ENCODE measurements at regions not wholly inside any gene's neighbourhood (a gene's known extent, or its start where the extent isn't known, plus 50 kb on each side); places are given as distances from the start of the nearest gene placed in this dataset.
"Not testable (repeated sequence)": the region's sequence is repeated elsewhere in the genome, so short reads cannot be mapped to it uniquely, and the experiment has no call there.

DNA sequence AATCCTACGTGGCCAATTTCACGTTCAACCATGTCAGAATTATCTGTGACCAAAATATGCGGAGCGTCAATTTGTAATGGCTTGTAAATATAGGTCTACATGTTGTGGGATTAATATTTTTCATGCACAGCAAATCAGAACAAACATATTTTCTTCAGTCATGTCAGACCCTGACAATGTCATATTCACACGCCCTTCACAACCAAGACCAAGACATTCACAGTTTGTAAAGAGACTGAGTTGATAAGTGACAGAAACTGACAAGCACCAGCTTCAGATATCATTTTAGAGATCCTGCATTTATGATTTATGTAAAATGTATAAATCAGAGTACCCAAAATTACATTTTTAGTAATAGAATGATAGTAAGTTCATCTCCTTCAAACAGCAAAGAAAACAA, 57.3 kb upstream of the NOVA1 start:
- DNase-seq (ENCODE audit: low read depth), result no peak

DNA sequence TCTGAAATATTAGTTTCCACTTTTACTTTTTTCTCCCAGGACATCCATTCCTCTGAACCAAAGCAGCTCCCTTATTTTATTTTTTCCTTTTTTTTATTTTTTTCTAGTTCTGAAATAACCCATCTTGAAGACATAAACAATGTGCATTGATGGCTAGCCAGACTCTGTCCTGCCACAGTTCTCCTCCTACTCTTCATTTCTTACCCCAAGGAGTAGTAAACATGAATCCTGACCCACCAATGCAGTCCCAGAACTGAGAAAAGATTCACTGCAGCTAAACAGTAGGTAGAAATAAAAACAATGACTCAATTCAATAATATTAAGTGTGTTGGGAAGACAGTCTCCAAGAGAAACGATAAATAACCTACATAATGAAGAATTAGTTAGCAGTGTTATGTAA, 65.7 kb upstream of the NOVA1 start:
- DNase-seq (ENCODE audit: low read depth), result no peak

DNA sequence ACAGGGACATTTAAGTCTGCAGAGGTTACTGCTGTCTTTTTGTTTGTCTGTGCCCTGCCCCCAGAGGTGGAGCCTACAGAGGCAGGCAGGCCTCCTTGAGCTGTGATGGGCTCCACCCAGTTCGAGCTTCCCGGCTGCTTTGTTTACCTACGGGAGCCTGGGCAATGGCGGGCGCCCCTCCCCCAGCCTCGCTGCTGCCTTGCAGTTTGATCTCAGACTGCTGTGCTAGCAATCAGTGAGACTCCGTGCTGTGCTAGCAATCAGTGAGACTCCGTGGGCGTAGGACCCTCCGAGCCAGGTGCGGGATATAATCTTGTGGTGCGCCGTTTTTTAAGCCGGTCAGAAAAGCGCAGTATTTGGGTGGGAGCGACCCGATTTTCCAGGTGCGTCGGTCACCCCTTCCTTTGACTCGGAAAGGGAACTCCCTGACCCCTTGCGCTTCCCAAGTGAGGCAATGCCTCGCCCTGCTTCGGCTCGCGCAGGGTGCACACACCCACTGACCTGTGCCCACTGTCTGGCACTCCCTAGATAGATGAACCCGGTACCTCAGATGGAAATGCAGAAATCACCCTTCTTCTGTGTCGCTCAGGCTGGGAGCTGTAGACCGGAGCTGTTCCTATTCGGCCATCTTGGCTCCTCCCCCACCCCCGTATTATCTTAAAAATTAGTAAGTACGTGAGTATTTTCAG, 81.0 kb upstream of the NOVA1 start:
- not testable (repeated sequence) for DNase-seq (ENCODE audit: low read depth)

GRCh38 chr14:26685401-26685800, 87.6 kb upstream of the NOVA1 start:
- no peak for DNase-seq (ENCODE audit: low read depth)

DNA sequence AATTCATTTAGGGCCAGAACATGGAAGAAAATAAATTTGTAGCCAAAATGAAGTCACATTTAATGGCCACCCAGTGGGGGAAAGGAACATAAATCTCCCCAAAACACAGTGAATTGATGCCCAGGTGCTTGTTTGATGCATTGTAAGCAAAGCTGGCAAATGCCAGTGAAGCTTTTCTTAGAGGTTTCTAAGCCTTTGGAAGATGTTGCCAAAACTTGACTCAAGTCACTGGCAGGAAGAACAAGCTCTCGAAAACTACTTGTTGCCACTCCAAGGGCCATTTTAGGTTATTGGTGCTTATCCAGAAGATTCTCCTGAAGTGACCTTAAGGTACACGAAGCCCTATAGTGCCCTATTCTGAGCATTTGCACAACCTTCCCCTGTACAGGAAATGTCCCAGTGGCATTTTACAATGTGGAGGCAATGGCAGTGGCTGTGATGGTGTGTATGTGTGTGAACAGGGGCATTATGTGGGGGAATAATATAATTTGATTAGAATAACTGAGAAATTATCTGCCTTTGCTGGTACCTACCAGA, 89.5 kb upstream of the NOVA1 start:
- DNase-seq (ENCODE audit: low read depth), result no peak

- DNase-seq (ENCODE audit: low read depth), result no peak
Measured at GRCh38 chr14:26694521-26694920, 96.7 kb upstream of the NOVA1 start.

DNA sequence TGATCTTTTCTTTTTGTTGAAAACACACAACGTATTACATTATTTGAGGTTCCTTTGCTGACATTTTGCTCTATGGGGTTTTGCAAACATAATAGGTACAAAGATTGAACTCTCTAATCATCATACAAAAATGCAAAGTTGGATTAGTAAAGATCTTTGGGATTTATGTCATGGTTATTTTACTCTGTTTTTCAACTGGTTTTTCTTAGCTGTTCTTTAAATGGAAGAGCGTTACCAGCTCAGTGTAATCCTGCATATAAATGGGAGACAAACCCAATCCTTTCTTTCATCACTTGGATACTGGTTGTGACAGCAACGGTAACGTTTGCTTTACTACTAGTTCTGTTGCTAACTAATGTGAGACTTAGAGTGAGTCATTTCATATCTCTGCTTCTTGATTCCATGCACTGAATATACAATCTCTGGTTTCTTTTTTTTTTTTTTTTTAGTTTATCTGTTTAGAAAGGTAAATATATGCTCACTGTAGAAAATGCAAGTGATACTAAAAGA, 104.9 kb upstream of the NOVA1 start:
- no peak for DNase-seq (ENCODE audit: low read depth)

DNA sequence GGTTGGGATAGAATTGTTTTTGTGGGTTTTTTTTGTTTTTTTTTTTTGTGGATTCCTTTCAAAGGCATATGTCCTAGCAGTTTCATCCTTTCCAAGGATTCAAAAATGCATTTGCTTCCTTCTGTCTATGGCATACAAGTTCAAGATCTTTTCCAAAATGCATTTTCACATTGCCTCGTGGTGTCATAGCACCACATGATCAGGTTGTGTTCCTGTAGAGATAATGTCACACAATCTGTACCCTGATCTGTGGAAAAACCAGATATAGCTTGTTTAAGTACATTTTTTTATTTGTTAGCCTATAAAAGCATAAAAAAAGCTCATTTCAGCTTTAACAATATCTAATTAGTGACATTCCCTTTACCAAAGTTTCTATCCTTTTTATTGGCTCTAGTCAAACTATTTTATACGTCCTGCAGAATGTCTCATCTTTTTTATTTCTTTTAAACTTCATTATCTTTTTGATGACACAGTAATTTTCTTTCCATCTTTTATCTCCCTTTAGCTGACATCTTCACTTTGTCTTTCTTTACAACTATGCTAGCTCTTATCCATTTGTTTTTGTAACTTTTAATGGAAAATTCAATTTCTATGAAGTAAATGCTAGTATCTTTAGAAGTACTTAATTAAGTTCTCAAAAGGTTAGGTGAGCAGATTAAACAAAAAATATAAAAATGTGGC, 106.0 kb upstream of the NOVA1 start:
- DNase-seq (ENCODE audit: low read depth), result no peak

DNA sequence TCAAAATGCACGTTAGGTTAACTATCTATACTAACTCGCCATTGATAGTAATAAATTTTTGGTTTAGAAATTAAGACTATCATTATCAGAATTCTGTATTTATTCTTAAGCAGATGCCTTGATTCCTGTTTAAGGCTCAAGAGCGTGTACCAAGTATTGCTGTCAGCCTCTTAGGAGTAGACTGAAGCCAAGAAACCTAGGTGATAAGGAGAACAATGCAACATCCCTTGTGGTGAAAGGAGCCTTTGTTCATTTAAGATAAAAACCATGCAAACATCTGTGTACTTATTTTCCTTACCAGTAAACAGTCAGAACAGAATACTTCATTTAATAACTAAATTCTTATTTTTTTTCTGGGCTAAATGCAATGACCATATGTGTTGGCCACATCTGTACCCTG, 109.4 kb upstream of the NOVA1 start:
- no peak for DNase-seq (ENCODE audit: low read depth)

DNA sequence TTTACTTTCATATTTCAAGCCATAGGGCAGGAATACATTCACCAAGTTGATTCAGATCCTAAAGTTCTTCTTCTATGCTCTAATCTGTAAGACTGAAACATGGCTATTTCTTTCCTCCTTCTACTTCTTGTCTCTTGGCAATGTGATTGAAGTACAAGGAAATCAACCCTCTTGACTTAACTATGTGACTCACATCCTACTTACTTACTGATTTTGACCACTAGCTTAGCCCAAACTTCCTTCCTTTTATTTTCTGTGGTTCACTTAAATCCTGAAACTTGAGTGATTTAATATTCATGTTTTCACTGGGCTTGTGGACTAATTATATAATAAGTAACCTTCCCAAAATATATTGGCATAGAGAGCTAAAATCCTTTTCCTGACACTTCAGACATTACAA, 111.2 kb upstream of the NOVA1 start:
- DNase-seq (ENCODE audit: low read depth), result no peak

- no peak for DNase-seq (ENCODE audit: low read depth)
Measured at GRCh38 chr14:26719514-26719913, 121.7 kb upstream of the NOVA1 start.

DNA sequence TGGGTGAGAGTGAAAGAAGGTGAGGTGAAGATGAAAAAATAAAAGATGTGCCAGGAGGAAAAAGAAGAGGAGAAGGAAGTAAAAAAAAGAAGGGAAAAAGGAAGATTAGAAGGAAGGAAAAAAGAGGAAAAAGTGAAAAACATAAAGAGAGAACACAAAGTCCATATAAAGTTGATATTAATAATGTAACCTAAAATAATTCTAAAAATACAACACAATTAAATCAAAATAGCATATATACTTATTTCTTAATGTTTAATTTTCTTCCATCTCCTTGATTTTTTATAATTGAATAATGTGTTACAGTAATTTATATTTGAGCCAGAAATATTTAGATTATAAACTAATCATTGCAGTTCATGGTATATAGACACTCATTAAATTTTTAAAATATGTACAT, 124.4 kb upstream of the NOVA1 start:
- DNase-seq (ENCODE audit: low read depth), result no peak

- DNase-seq (ENCODE audit: low read depth), result no peak
Measured at GRCh38 chr14:26729851-26730250, 132.0 kb upstream of the NOVA1 start.

GRCh38 chr14:26730929-26731618, 133.2 kb upstream of the NOVA1 start:
- no peak for DNase-seq (ENCODE audit: low read depth)

GRCh38 chr14:26735811-26736210, 138.0 kb upstream of the NOVA1 start:
- no peak for DNase-seq (ENCODE audit: low read depth)

DNA sequence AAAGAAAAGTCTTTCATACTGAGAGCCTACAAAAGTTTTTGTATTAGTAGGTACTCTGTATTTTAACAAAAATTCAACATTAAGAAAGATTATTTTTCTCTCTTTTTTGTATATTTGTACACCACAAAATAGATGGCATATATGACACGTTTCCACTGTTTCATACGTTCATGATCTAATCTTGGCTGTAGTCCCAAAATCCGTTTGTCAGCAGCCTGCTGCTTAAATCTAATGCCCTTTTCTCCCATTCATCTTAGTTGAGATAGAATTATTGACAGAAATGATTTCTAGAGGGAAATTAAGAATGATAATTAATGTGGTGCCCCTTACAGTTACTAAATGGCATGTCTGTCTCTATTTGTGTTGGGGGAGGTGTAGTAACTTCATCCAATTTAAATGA, 140.7 kb upstream of the NOVA1 start:
- no peak for DNase-seq (ENCODE audit: low read depth)

GRCh38 chr14:26741711-26742212, 143.9 kb upstream of the NOVA1 start:
- no peak for DNase-seq (ENCODE audit: low read depth)

- no peak for DNase-seq (ENCODE audit: low read depth)
Measured at GRCh38 chr14:26743284-26743683, 145.5 kb upstream of the NOVA1 start.

- no peak for DNase-seq (ENCODE audit: low read depth)
Measured at GRCh38 chr14:26744903-26745302, 147.1 kb upstream of the NOVA1 start.

GRCh38 chr14:26761532-26761931, 163.7 kb upstream of the NOVA1 start:
- no peak for DNase-seq (ENCODE audit: low read depth)

- DNase-seq (ENCODE audit: low read depth), result no peak
Measured at GRCh38 chr14:26765301-26765700, 167.5 kb upstream of the NOVA1 start.

- DNase-seq (ENCODE audit: low read depth), result peak; percentile 95
Measured at GRCh38 chr14:26765768-26766520, 168.1 kb upstream of the NOVA1 start.
